ENCODE measurements at regions not wholly inside any gene's neighbourhood (a gene's known extent, or its start where the extent isn't known, plus 50 kb on each side); places are given as distances from the start of the nearest gene placed in this dataset.
A peak's percentile ranks its signal among the peaks of the same experiment; 100 is the strongest.

GRCh38 chr20:63103402-63104311, 96.9 kb upstream of the BHLHE23 start:
- Histone ChIP-seq H3K27me3 (ENCODE audit: control insufficient read depth in 1 of 2, insufficient read depth in 2 of 2, low read length in 2 of 2) (no peaks in the 10 kb centered on the region), H3K4me3 (ENCODE audit: low read length) (no peak overlapping the region), H3K27ac (ENCODE audit: low read depth in 1 of 2, low read length in 2 of 2) (no peak overlapping the region), H3K4me1 (ENCODE audit: insufficient read depth, low read length) (peaks cover 14% of the 10 kb centered on the region), H3K36me3 (ENCODE audit: insufficient read depth, low read length) (no peaks in the 10 kb centered on the region), H3K9me3 (ENCODE audit: control insufficient read depth in 1 of 2, insufficient read depth in 1 of 2, low read length in 2 of 2) (peaks cover 11 to 60% of the 10 kb centered on the region in 2 experiments)
- Mint-ChIP-seq H3K27me3 (peaks cover 7% of the 10 kb centered on the region), H3K27ac (peak overlapping the region; percentile 97), H3K9me3 (peaks cover 3% of the 10 kb centered on the region), H3K4me1 (ENCODE audit: low read depth) (peaks cover 12% of the 10 kb centered on the region), H3K36me3 (ENCODE audit: low read depth) (peaks cover 9% of the 10 kb centered on the region), H3K4me3 (peak overlapping the region; percentile 77)
- ATAC-seq (ENCODE audit: poor library complexity), result peak; percentile 9
- ChIA-PET POLR2A (interaction anchor here (0.7 to 1.5 kb wide), 5 partner anchors 113 to 1152 kb away, joined by 3 to 4 read pairs (median 4); partner anchors contain the start of genes ARFGAP1, PCMTD2 and YTHDF1), CTCF (no interaction called here)
- TF ChIP-seq CTCF (IDR thresholded peaks at IDR 0.05), result no peak
- intact Hi-C loops (cut with DNase I, micrococcal nuclease), result loop anchor here in 1 of 2 experiments (10.0 kb wide), 1 partner anchor 71 kb away; no protein-coding TSS in a partner anchor
- DNase-seq, result peak in 4 of 14 experiments; percentile 8 to 66 (median 37)

GRCh38 chr20:63102721-63103375, 96.1 kb upstream of the BHLHE23 start:
- Histone ChIP-seq H3K9me3 (ENCODE audit: control insufficient read depth in 1 of 2, insufficient read depth in 1 of 2, low read length in 2 of 2) (peaks cover 5 to 54% of the 10 kb centered on the region in 2 experiments), H3K27me3 (ENCODE audit: control insufficient read depth in 1 of 2, insufficient read depth in 2 of 2, low read length in 2 of 2) (no peaks in the 10 kb centered on the region), H3K4me3 (ENCODE audit: low read length) (peak overlapping the region; percentile 60), H3K36me3 (ENCODE audit: insufficient read depth, low read length) (no peaks in the 10 kb centered on the region), H3K4me1 (ENCODE audit: insufficient read depth, low read length) (peaks cover 14% of the 10 kb centered on the region), H3K27ac (ENCODE audit: low read depth in 1 of 2, low read length in 2 of 2) (peak overlapping the region in 1 of 2 donors; percentile 62)
- peak overlapping the region; percentile 97 for H3K27ac Mint-ChIP-seq
- H3K36me3 Mint-ChIP-seq (ENCODE audit: low read depth), result peaks cover 9% of the 10 kb centered on the region
- CTCF ChIA-PET, result no interaction called here
- H3K27me3 Mint-ChIP-seq, result peaks cover 7% of the 10 kb centered on the region
- POLR2A ChIA-PET, result interaction anchor here (0.5 to 1.5 kb wide), 6 partner anchors 113 to 1153 kb away, joined by 3 to 4 read pairs (median 4); partner anchors contain the start of genes ARFGAP1, PCMTD2 and YTHDF1
- peak; percentile 40 to 88 (median 66) for DNase-seq
- peak; percentile 54 for ATAC-seq (ENCODE audit: poor library complexity)
- peaks cover 12% of the 10 kb centered on the region for H3K4me1 Mint-ChIP-seq (ENCODE audit: low read depth)
- intact Hi-C loops (cut with DNase I, micrococcal nuclease), result loop anchor here in 1 of 2 experiments (10.0 kb wide), 1 partner anchor 72 kb away; no protein-coding TSS in a partner anchor
- H3K9me3 Mint-ChIP-seq, result peaks cover 3% of the 10 kb centered on the region
- TF ChIP-seq CTCF (IDR thresholded peaks at IDR 0.05), result no peak
- H3K4me3 Mint-ChIP-seq, result peak overlapping the region; percentile 90

All from CD4-positive, alpha-beta T cell (primary cell).